ENCODE measurements at regions not wholly inside any gene's neighbourhood (a gene's known extent, or its start where the extent isn't known, plus 50 kb on each side); places are given as distances from the start of the nearest gene placed in this dataset.

DNA sequence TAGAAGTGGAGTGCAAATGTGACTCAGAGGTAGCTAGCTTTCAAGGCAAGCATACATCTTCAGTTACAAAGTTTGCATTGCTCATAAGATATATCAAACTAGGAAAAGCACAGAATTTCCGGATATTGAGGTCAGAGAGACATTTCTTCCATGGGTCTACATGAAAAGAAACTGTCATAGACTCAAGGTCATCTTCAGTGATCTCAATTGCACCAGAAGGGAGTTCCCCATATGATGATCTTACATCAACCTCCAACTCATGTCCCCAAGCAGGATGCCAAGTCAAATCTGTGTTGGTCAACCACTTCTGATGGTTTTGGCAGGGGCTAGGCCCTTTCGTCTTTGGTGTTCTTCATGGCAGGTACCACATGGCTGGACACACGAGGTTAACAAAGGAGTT, 459.9 kb upstream of the MAF start:
- no peak overlapping the region for H3K4me2 ChIP-seq (ENCODE audit: insufficient read depth, low read length, poor library complexity, severe bottlenecking)
- H3K4ac ChIP-seq (ENCODE audit: low read length): no peak overlapping the region
- no peak overlapping the region for H2BK15ac ChIP-seq (ENCODE audit: low read length)
- H4K91ac ChIP-seq (ENCODE audit: low read depth, low read length, poor library complexity): no peak overlapping the region
- no peak overlapping the region for H2BK12ac ChIP-seq (ENCODE audit: low read length)
- H2AK5ac ChIP-seq (ENCODE audit: low read depth, low read length): no peak overlapping the region
- no peak overlapping the region for H2BK120ac ChIP-seq (ENCODE audit: low read depth, low read length)
- no peak overlapping the region for H3K9ac ChIP-seq (ENCODE audit: low read depth, low read length, poor library complexity)
- H3K27ac ChIP-seq (replicated peaks; ENCODE audit: low read length): no peak overlapping the region
- no peak overlapping the region for H2AFZ ChIP-seq (ENCODE audit: low read length)
- H2BK5ac ChIP-seq (ENCODE audit: low read length): no peak overlapping the region
- H3K9me3 ChIP-seq (replicated peaks in 1 of 2; ENCODE audit: control insufficient read depth in 2 of 2, insufficient read depth in 1 of 2, low read depth in 1 of 2, low read length in 2 of 2): no peaks in the 10 kb centered on the region
- no CpG with 5 or more reads among the region's 3 CpGs for WGBS, 2 donors (ENCODE audit: extremely low coverage in 2 of 2, insufficient read length in 2 of 2, insufficient replicate concordance in 1 of 2)
- no peak for DNase-seq (ENCODE audit: low spot score)
- H3K4me3 ChIP-seq (ENCODE audit: low read length in 2 of 2): no peak overlapping the region
- H3K14ac ChIP-seq (ENCODE audit: low read length): no peak overlapping the region
- no peak overlapping the region for H3K23ac ChIP-seq (ENCODE audit: low read depth, low read length, poor library complexity)
- no peaks in the 10 kb centered on the region for H3K4me1 ChIP-seq (ENCODE audit: control insufficient read depth in 2 of 2, insufficient read depth in 1 of 2, low read depth in 1 of 2, low read length in 2 of 2)
- H3K18ac ChIP-seq (ENCODE audit: low read length): no peak overlapping the region
- H3K36me3 ChIP-seq (replicated peaks in 1 of 2; ENCODE audit: control insufficient read depth in 2 of 2, insufficient read depth in 2 of 2, low read length in 2 of 2): no peaks in the 10 kb centered on the region
- H3K79me1 ChIP-seq (ENCODE audit: low read depth, low read length): no peaks in the 10 kb centered on the region
- peaks cover 0 to 2% (median 0%) of the 10 kb centered on the region in 3 experiments for H3K27me3 ChIP-seq (ENCODE audit: control insufficient read depth in 3 of 3, insufficient read depth in 3 of 3, low read depth in 1 of 3, low read length in 3 of 3)
- H4K8ac ChIP-seq (ENCODE audit: low read depth, low read length): no peak overlapping the region

DNA sequence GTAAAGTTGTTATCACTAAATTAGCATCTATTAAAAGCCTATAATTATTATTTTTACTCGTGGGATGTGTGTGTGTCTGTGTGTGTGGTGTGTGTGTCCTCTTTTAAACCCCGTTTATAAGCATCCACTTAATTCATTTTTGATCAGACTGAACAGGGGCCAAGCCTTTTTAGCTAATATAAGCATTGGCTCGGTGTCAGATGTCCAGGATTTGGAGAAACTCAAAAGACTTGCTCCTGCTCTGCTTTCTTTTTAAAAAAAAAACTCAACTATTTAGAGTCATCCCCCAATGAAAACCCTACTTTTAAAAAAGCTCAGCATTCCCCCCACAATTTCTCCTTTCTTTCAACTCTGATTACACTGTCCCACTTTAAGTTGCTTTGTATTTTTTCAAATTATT, 459.3 kb upstream of the MAF start:
- Histone ChIP-seq H2AFZ (ENCODE audit: low read length) (no peak overlapping the region), H2BK120ac (ENCODE audit: low read depth, low read length) (no peak overlapping the region), H3K36me3 (replicated peaks in 1 of 2; ENCODE audit: control insufficient read depth in 2 of 2, insufficient read depth in 2 of 2, low read length in 2 of 2) (no peaks in the 10 kb centered on the region), H3K14ac (ENCODE audit: low read length) (no peak overlapping the region), H3K9ac (ENCODE audit: low read depth, low read length, poor library complexity) (no peak overlapping the region), H2AK5ac (ENCODE audit: low read depth, low read length) (no peak overlapping the region), H4K8ac (ENCODE audit: low read depth, low read length) (no peak overlapping the region), H3K18ac (ENCODE audit: low read length) (no peak overlapping the region), H3K4me3 (ENCODE audit: low read length in 2 of 2) (no peak overlapping the region), H4K91ac (ENCODE audit: low read depth, low read length, poor library complexity) (no peak overlapping the region), H3K27me3 (ENCODE audit: control insufficient read depth in 3 of 3, insufficient read depth in 3 of 3, low read depth in 1 of 3, low read length in 3 of 3) (peaks cover 0 to 2% (median 0%) of the 10 kb centered on the region in 3 experiments), H2BK12ac (ENCODE audit: low read length) (no peak overlapping the region), H3K27ac (replicated peaks; ENCODE audit: low read length) (no peak overlapping the region), H3K4me1 (ENCODE audit: control insufficient read depth in 2 of 2, insufficient read depth in 1 of 2, low read depth in 1 of 2, low read length in 2 of 2) (no peaks in the 10 kb centered on the region), H2BK5ac (ENCODE audit: low read length) (no peak overlapping the region), H3K4ac (ENCODE audit: low read length) (no peak overlapping the region), H3K23ac (ENCODE audit: low read depth, low read length, poor library complexity) (no peak overlapping the region), H2BK15ac (ENCODE audit: low read length) (no peak overlapping the region), H3K4me2 (ENCODE audit: insufficient read depth, low read length, poor library complexity, severe bottlenecking) (no peak overlapping the region), H3K79me1 (ENCODE audit: low read depth, low read length) (no peaks in the 10 kb centered on the region), H3K9me3 (replicated peaks in 1 of 2; ENCODE audit: control insufficient read depth in 2 of 2, insufficient read depth in 1 of 2, low read depth in 1 of 2, low read length in 2 of 2) (no peaks in the 10 kb centered on the region)
- no CpG with 5 or more reads among the region's 3 CpGs for WGBS, 2 donors (ENCODE audit: extremely low coverage in 2 of 2, insufficient read length in 2 of 2, insufficient replicate concordance in 1 of 2)
- no peak for DNase-seq (ENCODE audit: low spot score)

DNA sequence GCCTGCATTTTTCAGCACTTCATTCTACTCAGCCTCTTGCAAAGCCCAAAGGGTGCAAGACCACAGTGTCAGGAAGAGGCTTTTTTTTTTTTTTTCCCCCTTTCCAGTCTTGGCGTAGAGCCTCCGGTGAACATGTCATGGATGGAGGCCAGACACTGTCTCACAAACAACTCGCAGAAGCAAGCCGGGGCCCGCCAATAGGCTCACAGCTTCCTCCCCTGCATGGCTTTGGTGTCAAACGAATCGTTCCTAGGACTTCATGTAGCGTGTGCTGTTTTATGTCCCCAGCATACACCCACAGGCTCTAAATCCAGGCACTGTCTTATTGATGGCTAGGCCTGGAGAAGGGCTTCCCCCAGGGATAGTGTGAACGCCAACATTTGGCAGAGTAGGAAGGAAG, 457.7 kb upstream of the MAF start:
- H3K4ac ChIP-seq (ENCODE audit: low read length): no peak overlapping the region
- H3K18ac ChIP-seq (ENCODE audit: low read length): no peak overlapping the region
- H3K4me2 ChIP-seq (ENCODE audit: insufficient read depth, low read length, poor library complexity, severe bottlenecking): no peak overlapping the region
- no peak overlapping the region for H3K9ac ChIP-seq (ENCODE audit: low read depth, low read length, poor library complexity)
- H3K4me1 ChIP-seq (ENCODE audit: control insufficient read depth in 2 of 2, insufficient read depth in 1 of 2, low read depth in 1 of 2, low read length in 2 of 2): no peaks in the 10 kb centered on the region
- H2AFZ ChIP-seq (ENCODE audit: low read length): no peak overlapping the region
- no peaks in the 10 kb centered on the region for H3K36me3 ChIP-seq (replicated peaks in 1 of 2; ENCODE audit: control insufficient read depth in 2 of 2, insufficient read depth in 2 of 2, low read length in 2 of 2)
- no peak overlapping the region for H2BK5ac ChIP-seq (ENCODE audit: low read length)
- H2BK120ac ChIP-seq (ENCODE audit: low read depth, low read length): no peak overlapping the region
- no peak overlapping the region for H3K4me3 ChIP-seq (ENCODE audit: low read length in 2 of 2)
- no peak overlapping the region for H3K27ac ChIP-seq (replicated peaks; ENCODE audit: low read length)
- no peak overlapping the region for H2BK12ac ChIP-seq (ENCODE audit: low read length)
- no peak for DNase-seq (ENCODE audit: low spot score)
- no peak overlapping the region for H3K23ac ChIP-seq (ENCODE audit: low read depth, low read length, poor library complexity)
- no peak overlapping the region for H2BK15ac ChIP-seq (ENCODE audit: low read length)
- no peak overlapping the region for H3K14ac ChIP-seq (ENCODE audit: low read length)
- H3K27me3 ChIP-seq (ENCODE audit: control insufficient read depth in 3 of 3, insufficient read depth in 3 of 3, low read depth in 1 of 3, low read length in 3 of 3): peaks cover 0 to 2% (median 0%) of the 10 kb centered on the region in 3 experiments
- no peak overlapping the region for H4K8ac ChIP-seq (ENCODE audit: low read depth, low read length)
- no peaks in the 10 kb centered on the region for H3K9me3 ChIP-seq (replicated peaks in 1 of 2; ENCODE audit: control insufficient read depth in 2 of 2, insufficient read depth in 1 of 2, low read depth in 1 of 2, low read length in 2 of 2)
- no CpG with 5 or more reads among the region's 9 CpGs for WGBS, 2 donors (ENCODE audit: extremely low coverage in 2 of 2, insufficient read length in 2 of 2, insufficient replicate concordance in 1 of 2)
- H3K79me1 ChIP-seq (ENCODE audit: low read depth, low read length): no peaks in the 10 kb centered on the region
- no peak overlapping the region for H4K91ac ChIP-seq (ENCODE audit: low read depth, low read length, poor library complexity)
- no peak overlapping the region for H2AK5ac ChIP-seq (ENCODE audit: low read depth, low read length)

DNA sequence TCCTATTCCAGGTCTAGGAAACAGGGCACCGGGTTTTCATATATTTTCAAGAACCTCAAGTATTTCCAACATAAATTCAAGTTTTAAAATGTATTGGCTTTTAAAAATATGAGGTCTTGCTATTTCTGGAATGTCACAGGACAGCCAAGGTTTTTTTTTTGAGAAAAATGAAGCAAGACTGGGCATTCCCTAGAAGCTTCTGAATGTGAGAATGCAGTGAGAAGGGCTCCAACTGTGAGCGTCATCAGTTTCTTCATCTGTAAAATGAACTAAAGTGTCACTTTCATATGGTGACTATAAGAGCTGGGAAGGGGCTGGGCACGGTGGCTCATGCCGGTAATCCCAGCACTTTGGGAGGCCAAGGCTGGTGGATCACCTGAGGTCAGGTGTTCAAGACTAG, 455.8 kb upstream of the MAF start:
- Histone ChIP-seq H3K79me1 (ENCODE audit: low read depth, low read length) (no peaks in the 10 kb centered on the region), H4K91ac (ENCODE audit: low read depth, low read length, poor library complexity) (no peak overlapping the region), H3K18ac (ENCODE audit: low read length) (no peak overlapping the region), H2BK120ac (ENCODE audit: low read depth, low read length) (no peak overlapping the region), H4K8ac (ENCODE audit: low read depth, low read length) (no peak overlapping the region), H2AK5ac (ENCODE audit: low read depth, low read length) (no peak overlapping the region), H3K27ac (replicated peaks; ENCODE audit: low read length) (no peak overlapping the region), H3K4ac (ENCODE audit: low read length) (no peak overlapping the region), H3K4me2 (ENCODE audit: insufficient read depth, low read length, poor library complexity, severe bottlenecking) (no peak overlapping the region), H3K4me3 (ENCODE audit: low read length in 2 of 2) (no peak overlapping the region), H3K23ac (ENCODE audit: low read depth, low read length, poor library complexity) (no peak overlapping the region), H3K9me3 (replicated peaks in 1 of 2; ENCODE audit: control insufficient read depth in 2 of 2, insufficient read depth in 1 of 2, low read depth in 1 of 2, low read length in 2 of 2) (no peaks in the 10 kb centered on the region), H2AFZ (ENCODE audit: low read length) (no peak overlapping the region), H3K36me3 (replicated peaks in 1 of 2; ENCODE audit: control insufficient read depth in 2 of 2, insufficient read depth in 2 of 2, low read length in 2 of 2) (no peaks in the 10 kb centered on the region), H2BK15ac (ENCODE audit: low read length) (no peak overlapping the region), H3K9ac (ENCODE audit: low read depth, low read length, poor library complexity) (no peak overlapping the region), H2BK5ac (ENCODE audit: low read length) (no peak overlapping the region), H3K4me1 (ENCODE audit: control insufficient read depth in 2 of 2, insufficient read depth in 1 of 2, low read depth in 1 of 2, low read length in 2 of 2) (no peaks in the 10 kb centered on the region), H3K14ac (ENCODE audit: low read length) (no peak overlapping the region), H2BK12ac (ENCODE audit: low read length) (no peak overlapping the region), H3K27me3 (ENCODE audit: control insufficient read depth in 3 of 3, insufficient read depth in 3 of 3, low read depth in 1 of 3, low read length in 3 of 3) (peaks cover 0 to 2% (median 0%) of the 10 kb centered on the region in 3 experiments)
- no CpG with 5 or more reads among the region's 4 CpGs for WGBS, 2 donors (ENCODE audit: extremely low coverage in 2 of 2, insufficient read length in 2 of 2, insufficient replicate concordance in 1 of 2)
- DNase-seq (ENCODE audit: low spot score): no peak

Data from neuronal stem cell (in vitro differentiated cells).